ENCODE measurements at regions not wholly inside any gene's neighbourhood (a gene's known extent, or its start where the extent isn't known, plus 50 kb on each side); places are given as distances from the start of the nearest gene placed in this dataset.

DNA sequence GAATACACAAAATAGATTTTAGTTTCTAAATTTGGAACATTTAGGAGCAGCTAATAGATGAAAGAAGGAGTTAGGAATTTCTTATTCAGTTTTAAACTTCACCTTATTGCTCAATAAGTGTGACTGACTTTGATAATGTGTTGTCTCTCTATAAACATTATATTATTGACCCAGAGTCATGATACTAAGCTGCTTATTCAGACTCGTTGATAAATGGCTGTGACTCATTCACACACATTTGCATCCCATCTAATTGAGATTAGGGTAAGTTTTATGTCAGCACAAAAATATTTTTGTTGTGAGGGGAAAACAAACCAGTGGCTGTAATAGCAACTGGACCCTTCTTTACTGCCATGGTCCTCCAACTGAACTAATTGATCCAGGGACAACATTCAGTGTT is 137.6 kb downstream of the GOLIM4 start:
- DNase-seq (ENCODE audit: low read depth): no peak
- H3K4me3 ChIP-seq (ENCODE audit: low read depth, low read length): no peak overlapping the region
- TF ChIP-seq, protein P1, sequence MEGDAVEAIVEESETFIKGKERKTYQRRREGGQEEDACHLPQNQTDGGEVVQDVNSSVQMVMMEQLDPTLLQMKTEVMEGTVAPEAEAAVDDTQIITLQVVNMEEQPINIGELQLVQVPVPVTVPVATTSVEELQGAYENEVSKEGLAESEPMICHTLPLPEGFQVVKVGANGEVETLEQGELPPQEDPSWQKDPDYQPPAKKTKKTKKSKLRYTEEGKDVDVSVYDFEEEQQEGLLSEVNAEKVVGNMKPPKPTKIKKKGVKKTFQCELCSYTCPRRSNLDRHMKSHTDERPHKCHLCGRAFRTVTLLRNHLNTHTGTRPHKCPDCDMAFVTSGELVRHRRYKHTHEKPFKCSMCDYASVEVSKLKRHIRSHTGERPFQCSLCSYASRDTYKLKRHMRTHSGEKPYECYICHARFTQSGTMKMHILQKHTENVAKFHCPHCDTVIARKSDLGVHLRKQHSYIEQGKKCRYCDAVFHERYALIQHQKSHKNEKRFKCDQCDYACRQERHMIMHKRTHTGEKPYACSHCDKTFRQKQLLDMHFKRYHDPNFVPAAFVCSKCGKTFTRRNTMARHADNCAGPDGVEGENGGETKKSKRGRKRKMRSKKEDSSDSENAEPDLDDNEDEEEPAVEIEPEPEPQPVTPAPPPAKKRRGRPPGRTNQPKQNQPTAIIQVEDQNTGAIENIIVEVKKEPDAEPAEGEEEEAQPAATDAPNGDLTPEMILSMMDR (IDR thresholded peaks at IDR 0.05; ENCODE audit: insufficient read depth, low read depth, low read length, missing control alignments): no peak

DNA sequence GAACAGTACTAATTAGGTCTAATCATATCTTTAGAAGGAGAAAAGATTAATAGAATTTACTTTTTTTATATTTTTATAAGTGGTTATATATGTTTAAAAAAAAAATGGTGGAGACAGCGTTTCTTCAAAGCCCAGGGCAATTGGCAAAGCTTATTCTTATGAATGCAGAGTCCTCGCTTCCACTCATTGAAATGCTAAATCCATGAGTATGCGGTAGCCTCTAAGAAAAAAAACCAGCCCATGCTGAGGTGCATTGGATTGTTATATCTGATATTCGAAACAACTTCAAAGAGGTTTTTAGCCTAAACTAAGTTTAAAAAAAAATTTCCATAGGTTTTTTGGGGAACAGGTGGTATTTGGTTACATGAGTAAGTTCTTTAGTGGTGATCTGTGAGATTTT is 142.8 kb downstream of the GOLIM4 start:
- TF ChIP-seq, protein P1 (IDR thresholded peaks at IDR 0.05; ENCODE audit: insufficient read depth, low read depth, low read length, missing control alignments): no peak
- no peak for DNase-seq (ENCODE audit: low read depth)
- no peak overlapping the region for H3K4me3 ChIP-seq (ENCODE audit: low read depth, low read length)

DNA sequence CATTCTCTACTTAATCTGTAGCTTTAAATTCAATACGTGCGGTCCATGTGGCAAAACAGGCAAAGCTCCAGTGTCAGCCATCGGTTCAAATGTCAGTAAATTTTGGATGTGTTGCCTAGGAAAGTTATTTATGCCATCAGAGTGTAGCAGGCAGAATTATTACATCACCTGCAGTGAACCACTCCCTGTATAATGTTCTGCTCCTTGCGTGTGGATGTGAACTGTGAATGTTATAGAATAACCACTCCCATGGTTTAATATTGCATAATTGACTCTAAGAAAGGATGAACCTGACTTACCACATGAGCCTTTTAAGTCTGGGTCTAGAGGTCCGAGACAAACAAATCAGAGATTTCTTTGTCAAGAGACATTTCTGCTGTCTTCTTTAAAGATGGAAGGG is 145.5 kb downstream of the GOLIM4 start:
- no peak for DNase-seq (ENCODE audit: low read depth)
- TF ChIP-seq, protein P1 (IDR thresholded peaks at IDR 0.05; ENCODE audit: insufficient read depth, low read depth, low read length, missing control alignments): no peak
- H3K4me3 ChIP-seq (ENCODE audit: low read depth, low read length): no peak overlapping the region

- TF ChIP-seq, protein P1 (IDR thresholded peaks at IDR 0.05; ENCODE audit: insufficient read depth, low read depth, low read length, missing control alignments): no peak
- no peak overlapping the region for H3K4me3 ChIP-seq (ENCODE audit: low read depth, low read length)
- no peak for DNase-seq (ENCODE audit: low read depth)
Measured at GRCh38 chr3:167941234-167941995, 154.3 kb downstream of the GOLIM4 start.

- TF ChIP-seq, protein P1 (IDR thresholded peaks at IDR 0.05; ENCODE audit: insufficient read depth, low read depth, low read length, missing control alignments): no peak
- H3K4me3 ChIP-seq (ENCODE audit: low read depth, low read length): no peak overlapping the region
- no peak for DNase-seq (ENCODE audit: low read depth)
Measured at GRCh38 chr3:167940241-167940640, 155.5 kb downstream of the GOLIM4 start.

DNA sequence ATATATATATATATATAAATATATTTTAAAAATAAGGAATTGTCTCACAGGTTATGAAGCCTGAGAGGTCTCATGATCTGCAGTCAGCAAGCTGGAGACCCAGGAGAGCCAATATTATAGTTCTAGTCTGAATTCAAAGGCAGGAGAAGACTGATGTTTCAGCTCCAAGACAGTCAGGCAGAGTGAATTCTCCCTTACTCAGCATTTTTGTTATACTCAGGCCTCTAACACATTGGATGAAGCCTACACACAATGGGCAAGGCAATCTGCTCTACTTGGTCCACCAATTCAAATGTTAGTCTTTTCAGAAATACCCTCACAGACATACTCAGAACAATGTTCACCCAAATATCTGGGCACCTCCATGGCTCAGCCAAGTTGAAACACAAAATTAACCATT is 157.2 kb downstream of the GOLIM4 start:
- DNase-seq (ENCODE audit: low read depth): no peak
- TF ChIP-seq, protein P1 (IDR thresholded peaks at IDR 0.05; ENCODE audit: insufficient read depth, low read depth, low read length, missing control alignments): no peak
- no peak overlapping the region for H3K4me3 ChIP-seq (ENCODE audit: low read depth, low read length)

- no peak for DNase-seq (ENCODE audit: low read depth)
- TF ChIP-seq, protein P1 (IDR thresholded peaks at IDR 0.05; ENCODE audit: insufficient read depth, low read depth, low read length, missing control alignments): no peak
Measured at GRCh38 chr3:167936019-167936418, 159.7 kb downstream of the GOLIM4 start.

More at GRCh38 chr3:167936019-167936418, 159.7 kb downstream of the GOLIM4 start:
- no peak overlapping the region for H3K4me3 ChIP-seq (ENCODE audit: low read depth, low read length)

All from GM12865 (cell line).